ENCODE measurements at regions not wholly inside any gene's neighbourhood (a gene's known extent, or its start where the extent isn't known, plus 50 kb on each side); places are given as distances from the start of the nearest gene placed in this dataset.

DNA sequence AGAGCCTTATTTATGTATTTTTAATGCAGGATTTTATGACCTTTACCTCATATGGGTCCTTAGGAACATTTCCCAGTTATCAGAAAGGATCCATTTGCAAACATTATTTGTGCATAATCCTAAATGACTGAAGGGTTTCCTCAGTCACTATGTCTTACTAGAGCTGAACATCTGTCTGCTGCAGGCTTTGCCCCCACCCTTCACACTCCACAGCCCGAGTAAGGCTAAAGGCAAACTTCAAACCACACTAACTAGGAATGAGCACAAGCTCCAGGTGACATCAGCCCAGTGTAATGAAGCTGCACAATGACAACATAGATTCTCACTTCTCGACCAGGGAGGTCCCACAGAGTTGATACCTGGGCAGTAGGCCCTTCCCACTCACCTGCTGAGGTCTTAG lies 491.3 kb upstream of the MKI67 start:
- DNase-seq (ENCODE audit: low spot score) = no peak

DNA sequence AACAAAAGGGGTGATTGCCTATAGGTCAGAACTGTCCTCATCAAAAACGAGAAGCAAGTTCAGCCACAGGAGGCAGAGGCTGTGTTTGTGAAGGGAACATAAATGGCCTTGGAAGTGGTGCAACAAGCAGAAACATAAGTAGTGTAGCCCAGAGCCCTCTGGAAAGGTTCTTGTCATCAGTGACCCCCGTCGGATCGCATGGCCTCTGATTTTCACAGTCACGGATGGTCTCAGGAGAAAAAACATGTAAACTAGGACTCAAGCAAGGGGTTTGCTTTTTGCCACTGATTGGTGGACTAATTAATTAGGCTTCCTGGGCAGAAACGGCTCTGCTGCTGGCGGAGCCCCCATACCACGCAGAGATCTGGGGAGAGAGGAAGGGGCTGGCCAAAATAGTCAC lies 496.5 kb upstream of the MKI67 start:
- DNase-seq (ENCODE audit: low spot score) = no peak

DNA sequence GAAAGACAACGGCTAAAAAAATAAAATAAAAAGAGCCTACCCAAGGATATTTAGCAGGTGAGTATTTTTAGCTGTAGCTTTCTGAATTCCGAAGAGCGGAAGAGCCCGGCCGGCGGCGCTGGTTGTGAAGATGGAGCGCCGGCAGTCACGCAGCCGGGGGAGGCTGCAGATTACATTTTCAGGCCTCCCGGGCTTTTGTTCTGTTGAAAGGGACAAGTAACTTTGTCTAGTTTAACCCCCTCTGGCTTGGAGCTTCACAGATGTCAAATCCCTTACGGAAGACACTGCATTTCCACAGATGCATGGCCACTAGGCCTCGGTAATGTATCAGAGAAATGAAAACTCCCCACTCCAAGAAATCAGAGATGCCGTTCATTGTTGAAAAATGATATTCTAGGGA lies 497.6 kb upstream of the MKI67 start:
- no peak for DNase-seq (ENCODE audit: low spot score)

DNA sequence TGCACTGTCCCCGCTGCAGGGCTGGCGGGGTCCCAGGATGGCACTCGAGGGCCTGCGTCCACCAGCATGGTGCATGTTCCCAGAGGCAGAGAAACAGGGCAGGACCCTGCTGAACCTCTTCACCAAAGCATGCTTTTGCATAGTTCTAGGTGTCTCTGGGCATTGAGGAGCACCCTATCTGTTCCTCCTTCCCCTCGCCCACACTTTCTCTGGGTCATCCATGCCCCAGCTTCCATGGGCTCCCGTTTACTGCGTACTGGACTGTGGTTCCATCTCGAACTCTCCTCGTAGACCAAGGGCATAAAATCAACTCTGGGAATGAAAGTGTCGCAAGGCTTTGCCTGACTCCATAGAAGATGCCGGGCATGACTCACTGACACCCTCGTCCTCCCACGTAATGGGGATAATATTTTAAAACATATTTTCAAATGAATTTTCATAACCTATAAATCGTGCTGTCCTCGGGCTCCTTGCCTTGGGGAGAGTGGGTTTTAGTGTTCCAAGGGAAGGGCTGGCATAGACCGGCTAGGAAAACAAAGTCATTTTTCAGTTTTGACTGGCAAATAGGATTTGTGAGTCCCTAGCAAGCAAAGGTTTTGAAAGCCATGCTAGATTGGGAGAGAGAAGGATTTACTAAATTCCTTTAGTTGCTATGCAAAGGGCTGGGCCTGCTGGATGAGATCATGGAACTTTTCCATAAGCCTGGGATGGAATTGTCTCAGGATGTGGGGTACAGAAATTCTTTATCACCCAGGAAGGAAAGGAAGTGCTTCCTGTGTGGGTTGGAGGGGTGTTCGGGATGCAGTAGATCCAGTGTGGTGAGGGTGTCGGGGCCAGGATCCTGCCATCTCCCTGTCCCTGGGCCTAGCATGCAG lies 498.7 kb upstream of the MKI67 start:
- no peak for DNase-seq (ENCODE audit: low spot score)

DNA sequence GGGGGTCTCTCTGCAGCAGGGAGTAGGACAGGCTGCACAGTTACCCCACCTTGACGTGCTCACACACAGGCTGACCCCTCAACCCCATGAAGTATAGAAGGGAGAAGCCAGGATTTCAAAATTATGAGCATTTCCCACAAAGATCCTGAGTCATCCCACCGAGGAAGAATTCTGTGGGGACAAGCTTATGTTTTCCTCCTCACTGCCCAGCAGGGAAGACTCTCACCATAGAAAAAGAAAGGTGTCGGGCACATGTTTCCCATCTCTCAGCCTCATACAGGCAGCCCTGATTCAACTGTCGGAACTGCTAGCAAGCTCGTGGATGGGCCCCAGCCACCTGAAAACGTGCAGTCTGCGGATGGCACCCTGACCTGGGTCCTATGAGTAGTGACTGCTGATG lies 499.7 kb upstream of the MKI67 start:
- DNase-seq (ENCODE audit: low spot score) = no peak

DNA sequence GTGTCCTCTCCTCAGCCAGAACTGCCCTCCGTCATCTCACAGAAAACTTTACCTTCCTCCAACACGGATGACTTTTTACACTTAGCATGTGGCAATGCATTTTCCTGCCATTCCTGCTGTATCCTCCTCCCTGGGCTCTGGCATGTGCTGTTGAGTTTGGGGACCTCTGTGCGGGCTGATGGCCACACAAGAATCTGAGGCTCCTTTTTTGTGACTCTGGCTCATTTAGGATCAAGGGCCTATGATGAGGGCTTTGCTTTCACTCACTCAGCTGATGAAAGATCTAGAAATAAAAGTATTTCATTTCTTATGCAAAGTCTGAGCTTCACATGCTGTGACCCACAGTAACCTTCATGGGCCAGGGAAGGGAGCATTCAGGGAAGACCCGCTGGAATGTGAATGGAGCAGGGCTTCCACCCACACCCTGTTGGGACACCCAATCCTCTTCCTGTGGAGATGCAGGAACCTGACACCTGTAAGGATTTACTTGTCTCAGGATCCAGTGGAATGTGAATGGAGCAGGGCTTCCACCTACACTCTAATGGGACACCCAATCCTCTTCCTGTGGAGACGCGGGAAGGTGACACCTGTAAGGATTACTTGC lies 500.3 kb upstream of the MKI67 start:
- no peak for DNase-seq (ENCODE audit: low spot score)

DNA sequence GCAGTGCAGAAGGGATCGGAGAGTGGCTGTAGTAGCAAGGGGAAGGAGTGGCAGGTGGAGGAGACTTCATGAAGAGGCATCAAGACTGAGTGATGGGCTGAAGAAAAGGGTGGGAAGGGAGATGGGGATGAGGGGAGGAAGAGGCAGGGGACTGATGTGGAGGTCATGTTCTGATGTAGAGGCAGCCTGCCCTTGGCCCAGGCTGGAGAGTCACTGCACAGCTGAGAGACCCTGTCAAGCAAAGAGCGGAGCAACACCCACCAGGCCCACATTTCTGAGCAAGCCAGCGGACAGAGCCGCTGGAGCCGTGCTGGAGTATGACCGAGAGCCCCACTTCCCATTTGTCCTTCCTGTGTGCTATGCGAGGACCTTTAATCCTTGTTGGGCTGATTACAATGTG lies 501.6 kb upstream of the MKI67 start:
- DNase-seq (ENCODE audit: low spot score) = no peak

DNA sequence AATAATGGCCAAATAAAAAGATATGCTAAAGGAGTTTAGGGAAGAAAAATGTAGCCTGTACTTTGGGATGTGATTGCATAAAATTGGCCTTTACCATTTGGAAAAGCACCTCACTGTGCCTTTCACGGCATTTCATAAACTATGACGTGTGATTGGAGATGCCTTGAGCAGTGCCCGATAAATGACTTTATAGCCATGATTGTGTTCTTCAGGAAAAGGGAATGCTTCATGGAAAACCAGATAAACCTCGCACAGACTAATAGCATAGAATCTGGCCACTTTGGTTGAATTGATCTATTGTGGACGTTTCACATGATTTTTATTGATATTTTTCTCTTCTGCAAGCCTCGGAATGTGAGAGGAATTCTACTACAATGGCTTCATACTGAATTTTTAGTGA lies 502.0 kb upstream of the MKI67 start:
- DNase-seq (ENCODE audit: low spot score) = no peak

DNA sequence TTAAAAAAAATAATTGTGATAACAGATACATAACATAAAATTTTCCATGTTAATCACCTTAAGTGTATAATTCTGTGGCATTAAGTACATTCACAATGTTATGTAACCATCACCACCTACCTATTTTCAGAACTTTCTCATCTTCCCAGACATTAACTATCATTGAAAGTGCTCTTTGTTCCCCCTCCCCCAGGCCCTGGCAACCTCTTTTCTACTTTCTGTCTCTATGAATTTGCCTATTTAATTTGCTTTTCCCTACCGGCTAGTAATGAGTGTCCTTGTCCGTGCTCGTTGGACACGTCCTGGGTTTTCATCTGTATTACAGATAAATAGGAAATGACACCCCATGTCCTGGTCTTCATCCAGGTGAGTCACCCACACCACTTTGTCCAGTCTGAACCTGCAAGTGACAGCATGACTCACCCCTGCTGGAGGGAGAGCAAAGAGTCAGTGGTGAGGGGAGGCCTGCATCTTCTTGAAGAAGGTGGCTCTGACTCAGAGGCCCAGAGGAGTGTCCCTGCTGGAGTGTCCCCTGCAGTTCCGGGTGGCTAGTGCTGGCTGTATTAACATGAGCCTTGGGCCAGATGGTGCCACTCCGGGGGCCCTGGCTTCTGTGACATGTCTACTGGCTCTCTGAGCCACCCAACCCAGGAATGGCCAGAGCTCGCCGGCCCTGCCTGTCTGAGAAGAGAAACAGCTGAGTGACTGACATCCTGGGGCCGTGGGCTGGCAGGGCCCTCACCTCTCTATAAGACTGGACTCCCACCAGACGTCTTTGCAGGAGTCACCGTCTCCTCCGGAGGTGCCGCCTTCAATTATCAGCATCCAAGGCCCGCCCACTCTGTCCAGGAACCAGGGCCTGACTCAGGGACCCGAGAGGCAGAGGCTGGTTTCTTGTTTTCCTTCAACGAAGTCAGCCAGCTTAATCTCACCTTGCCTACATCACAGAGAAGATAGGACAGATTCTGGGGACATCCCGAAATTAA lies 503.2 kb upstream of the MKI67 start:
- DNase-seq (ENCODE audit: low spot score) = no peak

DNA sequence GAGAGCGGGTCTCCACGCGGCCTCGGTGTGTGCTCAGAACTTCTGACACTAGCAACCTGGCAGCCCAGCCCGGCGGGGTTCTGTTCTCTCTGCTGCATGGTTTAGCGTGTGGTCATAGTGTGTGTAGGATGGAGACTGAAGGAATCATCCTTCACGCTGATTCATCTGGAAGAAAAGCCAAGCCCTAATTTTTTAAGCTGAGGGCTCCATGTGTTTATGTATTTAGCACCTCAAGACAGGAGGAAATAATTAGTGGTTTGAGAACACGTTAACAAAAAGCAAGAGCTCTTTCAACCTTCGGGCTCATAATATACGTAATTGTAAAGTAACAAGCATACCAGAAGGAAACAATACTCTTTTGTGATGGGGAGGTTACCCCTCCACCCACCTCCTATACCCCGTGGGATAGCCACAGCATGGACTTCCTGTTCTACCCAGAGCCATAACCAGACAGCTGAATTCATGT lies 504.6 kb upstream of the MKI67 start:
- no peak for DNase-seq (ENCODE audit: low spot score)

DNA sequence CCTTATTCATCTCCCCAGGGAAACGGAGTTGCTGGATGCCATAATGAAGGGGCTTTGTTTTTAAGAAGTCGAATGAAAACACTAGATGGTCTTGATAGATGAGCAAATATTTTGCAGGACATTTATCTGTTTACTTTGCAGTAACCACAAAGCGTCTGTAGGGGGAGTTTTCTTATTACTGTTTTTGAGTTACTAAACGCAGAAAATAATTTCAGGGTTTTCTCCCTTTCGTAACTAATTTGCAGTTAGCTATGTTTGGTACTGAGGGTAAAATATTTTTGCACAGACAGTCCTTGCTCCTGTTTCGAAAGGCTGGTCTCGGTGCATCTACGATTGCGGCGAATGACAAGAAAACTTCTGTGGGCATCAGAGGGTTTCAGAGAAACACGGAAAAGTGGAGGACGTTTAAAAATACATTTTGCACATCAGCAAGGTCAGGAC lies 505.6 kb upstream of the MKI67 start:
- no peak for DNase-seq (ENCODE audit: low spot score)

DNA sequence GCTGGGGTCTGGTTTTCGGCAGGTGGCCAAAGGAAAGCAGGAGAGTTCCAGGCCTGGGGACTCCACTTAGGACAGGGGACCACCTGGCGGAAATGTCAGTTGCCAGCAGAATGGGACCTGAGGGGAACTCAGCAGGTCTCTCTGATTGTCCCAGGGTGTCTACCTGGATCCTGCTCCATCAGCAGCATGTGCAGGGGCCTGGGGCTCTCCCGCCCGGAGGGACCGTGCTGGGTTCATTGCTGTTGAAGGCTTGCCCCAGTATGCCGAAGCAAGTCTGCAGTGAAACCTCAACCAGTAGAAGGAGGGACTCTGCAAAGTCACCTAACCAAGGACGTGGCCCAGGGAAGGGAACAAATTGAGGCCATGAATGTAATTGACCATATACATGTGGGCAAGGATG lies 506.5 kb upstream of the MKI67 start:
- DNase-seq (ENCODE audit: low spot score) = no peak

DNA sequence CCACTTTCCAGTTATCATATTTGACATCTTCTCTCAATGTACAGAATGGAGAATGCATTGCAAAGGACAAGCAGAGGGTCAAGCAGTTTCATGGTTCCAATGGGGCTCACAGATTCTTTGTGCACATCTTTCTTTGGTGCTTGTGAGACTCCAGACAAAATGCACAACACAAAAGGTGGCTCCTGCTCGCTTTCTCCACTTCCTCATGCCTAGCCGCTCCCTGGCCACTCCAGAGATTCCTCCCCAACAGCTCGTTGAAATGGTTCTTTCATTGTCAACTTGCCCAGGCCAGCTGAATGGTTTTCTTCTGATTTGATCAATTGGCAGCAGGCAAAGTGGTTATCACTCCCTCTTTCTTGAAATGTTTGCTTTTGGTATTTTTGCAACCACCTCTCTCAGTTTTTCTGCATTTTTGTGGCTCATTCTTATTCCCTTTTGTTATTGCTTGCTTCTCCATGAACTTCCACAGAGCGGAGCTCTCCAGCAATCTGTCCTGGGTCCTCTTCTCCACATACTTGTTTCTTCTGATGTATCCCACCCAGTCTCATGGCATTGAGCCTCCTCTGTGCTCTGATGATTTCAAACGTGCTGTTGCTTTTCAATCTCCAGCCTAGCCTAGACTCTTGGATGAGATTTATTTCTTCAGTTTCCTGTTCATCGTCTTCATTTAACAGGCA lies 507.8 kb upstream of the MKI67 start:
- no peak for DNase-seq (ENCODE audit: low spot score)

DNA sequence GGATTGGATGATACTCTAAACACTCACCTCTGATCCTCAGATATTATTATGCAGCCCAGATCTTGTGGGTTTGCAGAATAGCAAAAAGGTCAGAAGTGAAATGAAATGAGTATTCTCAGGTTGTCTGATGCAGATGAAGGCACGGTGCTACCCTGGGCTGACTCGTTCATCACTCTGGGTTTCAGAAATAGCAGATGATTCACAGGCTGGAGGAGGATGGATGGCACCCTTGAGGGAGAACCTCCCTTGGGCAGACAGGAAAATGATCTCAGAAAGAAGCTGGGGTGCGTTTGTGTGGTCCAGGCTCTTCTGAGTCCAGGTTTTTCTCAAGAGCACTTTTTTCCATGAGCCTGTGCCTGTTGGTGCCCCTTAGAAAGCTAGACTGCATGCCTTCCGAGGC lies 515.8 kb upstream of the MKI67 start:
- DNase-seq (ENCODE audit: low spot score) = no peak

DNA sequence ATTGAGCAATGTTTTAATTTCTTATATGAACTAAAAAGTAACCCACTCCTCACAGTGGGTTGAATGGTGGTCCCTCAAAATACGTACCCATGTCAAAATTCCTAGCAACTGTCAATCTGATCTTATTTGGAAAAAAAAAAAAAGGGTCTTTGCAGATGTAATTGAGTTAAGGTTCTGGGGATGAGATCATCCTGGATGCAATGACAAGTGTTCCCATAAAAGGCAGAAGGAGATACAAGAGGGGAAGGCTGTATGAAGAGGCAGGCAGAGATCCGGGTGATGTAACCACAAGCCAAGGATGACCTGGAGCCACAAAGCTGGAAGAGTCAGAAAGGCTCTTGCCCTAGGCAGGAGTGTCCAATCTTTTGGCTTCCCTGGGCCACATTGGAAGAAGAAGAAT lies 516.3 kb upstream of the MKI67 start:
- no peak for DNase-seq (ENCODE audit: low spot score)

DNA sequence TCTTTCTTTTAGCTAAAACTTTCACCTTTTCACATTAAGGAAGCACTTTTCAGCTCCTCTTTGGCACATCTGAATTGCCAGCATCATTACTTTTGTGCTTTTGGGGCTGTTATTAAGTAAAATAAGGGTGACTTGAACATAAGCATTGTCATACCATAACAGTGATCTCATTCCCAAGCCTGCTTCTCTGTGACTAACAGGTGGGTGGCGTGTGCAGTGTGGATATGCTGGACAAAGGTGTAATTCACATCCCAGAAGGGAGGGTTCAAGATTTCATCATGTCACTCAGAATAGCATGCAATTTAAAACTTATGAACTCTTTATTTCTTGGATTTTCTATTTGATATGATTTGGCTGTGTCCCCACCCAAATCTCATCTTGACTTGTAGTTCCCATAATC lies 517.4 kb upstream of the MKI67 start:
- DNase-seq (ENCODE audit: low spot score) = no peak

DNA sequence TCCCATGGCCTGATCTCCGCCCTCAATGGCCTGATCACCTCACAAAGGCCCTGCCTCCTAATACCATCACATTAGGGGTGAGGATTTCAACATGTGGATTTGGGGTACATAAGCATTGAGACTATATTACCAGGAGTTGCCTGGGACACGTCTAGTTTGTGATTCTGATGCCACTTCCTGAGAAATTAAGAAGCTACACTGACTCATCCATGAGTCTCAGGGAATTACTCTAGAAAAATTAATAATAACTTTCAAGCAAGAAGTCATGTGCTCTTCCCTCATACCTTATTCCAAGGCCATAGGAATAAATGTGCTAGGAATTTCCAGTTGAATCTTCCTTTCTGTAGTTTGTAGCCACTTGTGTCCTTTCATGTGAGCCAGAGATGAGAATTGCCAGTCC lies 519.3 kb upstream of the MKI67 start:
- no peak for DNase-seq (ENCODE audit: low spot score)

DNA sequence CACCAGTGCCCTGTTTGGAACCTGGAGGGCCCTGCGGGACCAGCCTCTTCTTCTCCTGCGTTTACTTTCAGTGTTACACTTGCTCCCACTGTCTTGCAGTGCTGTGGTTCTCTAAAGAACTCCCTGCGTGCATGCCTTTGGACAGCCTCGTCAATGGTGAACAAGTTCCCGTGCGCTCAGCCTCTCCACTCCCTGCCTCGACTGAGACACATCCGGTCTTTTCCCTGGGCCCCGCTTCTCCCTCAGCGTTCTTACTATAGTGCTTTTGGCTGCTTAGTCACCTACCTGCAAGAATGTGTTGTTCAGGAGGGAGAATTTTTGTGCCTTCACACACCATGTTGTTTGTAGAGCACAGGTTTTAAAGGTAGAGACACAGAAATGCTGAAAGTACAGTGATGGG lies 520.7 kb upstream of the MKI67 start:
- DNase-seq (ENCODE audit: low spot score) = no peak

DNA sequence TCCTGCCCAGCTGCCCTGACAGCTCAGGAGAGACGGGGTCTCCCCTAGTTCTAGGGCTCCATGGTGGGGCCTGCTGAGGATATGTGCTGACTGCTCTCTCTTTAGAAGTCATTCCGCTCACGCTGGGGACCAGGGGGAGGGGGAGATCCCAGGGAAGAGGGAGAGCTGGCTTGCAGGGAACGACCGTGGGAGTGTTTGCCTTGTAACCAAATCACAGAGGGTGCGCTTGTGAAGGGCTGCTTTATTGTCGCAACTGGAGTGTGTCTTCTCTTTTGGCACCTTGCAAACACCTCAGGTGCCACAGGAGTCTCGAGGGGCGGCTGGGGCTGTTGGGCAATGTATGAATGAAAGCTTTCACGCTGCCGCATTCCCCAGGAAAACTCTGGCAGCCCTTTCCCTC lies 531.3 kb upstream of the MKI67 start:
- DNase-seq (ENCODE audit: low spot score) = no peak

DNA sequence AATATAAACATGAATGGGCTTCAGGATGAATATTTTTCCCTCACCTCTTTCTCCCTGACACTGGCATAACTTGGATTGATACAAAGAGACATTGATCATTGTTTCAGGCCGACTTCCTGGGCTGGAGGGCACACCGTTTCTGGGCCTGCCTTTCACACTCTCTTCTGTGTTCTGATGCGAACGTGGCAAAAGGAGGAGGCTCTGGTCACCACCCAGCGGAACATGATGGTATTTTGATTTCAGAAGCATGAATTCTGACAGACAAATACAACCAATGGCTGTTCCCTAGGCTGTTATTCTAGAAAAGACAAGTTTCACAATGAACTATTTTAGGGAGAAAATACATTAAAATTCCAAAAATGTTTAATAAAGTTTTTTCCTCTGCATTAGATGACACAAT lies 534.5 kb upstream of the MKI67 start:
- DNase-seq (ENCODE audit: low spot score) = no peak

DNA sequence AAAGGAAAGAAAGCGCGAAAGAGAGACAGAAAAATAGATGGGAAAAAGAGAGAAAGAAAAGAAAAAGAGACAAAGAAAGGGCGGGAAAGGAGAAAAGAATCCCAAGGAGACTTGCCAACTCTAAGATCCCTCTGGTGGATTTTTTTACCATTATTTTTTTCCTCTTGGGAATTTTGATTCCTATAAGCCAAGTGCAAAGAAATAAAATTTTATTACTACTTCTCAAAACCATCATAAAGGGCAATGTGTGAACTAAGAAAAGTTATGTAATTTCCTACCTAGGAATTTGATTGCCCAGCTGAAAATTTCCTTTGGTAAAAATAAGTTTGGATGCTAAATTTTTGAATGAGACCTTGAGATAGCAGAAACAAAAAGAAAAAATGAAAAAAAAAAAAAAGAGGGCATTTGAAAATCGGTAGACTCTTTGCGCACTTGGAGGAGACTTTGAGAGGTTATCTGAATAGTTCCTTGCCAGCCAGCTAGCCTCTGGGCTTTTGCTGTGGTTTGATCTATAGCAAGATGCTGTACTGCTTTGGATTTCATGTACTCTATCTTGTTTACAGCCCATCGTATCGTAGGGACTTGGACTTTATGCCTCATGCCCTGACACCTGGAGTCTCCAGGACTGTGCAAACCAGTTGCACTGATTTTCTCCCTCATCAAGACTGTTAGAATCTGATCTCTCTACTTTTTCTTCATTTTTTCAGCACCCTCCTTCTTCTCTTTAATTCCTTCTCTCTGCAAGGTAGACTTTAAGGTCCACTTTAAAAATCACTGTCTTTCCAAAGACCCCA lies 535.4 kb upstream of the MKI67 start:
- DNase-seq (ENCODE audit: low spot score) = no peak

All from hematopoietic multipotent progenitor cell treated with erythropoietin and hydrocortisone succinate and interleukin-3 and kit ligand, for 17 days (in vitro differentiated cells).